ENCODE measurements at regions not wholly inside any gene's neighbourhood (a gene's known extent, or its start where the extent isn't known, plus 50 kb on each side); places are given as distances from the start of the nearest gene placed in this dataset.

DNA sequence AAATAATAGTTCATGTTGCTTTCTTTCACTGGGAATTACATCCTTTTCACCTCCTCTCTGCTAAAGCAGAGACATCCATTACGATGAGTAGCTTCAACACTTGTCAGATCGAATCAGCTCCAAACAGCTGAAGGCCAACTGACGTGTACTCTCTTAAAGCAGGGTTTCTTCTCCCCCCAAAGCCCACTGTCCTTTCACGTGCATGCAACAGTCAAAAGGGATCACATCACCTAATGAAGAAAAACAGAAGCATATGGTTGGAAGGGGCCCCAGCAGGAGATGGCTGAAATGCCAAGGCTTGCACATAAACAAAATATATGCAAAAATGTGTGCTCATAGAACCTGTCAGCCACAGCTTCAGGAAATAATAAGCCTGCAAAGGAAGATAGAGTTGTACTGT is 421.6 kb downstream of the ANXA1 start:
- no peak for DNase-seq
- Histone ChIP-seq H3K27ac (ENCODE audit: insufficient read depth, low read length, poor library complexity, severe bottlenecking) (no peak overlapping the region), H3K27me3 (replicated peaks; ENCODE audit: control insufficient read depth, insufficient read depth, low read length, poor library complexity, severe bottlenecking) (no peaks in the 10 kb centered on the region), H3K36me3 (ENCODE audit: control insufficient read depth, insufficient read depth, low read length) (no peaks in the 10 kb centered on the region), H3K4me3 (ENCODE audit: insufficient read depth, low read depth, low read length, poor library complexity, severe bottlenecking) (no peak overlapping the region), H3K9me3 (ENCODE audit: control insufficient read depth, low read length) (no peaks in the 10 kb centered on the region), H3K4me1 (ENCODE audit: control insufficient read depth, insufficient read depth, low read length, poor library complexity, severe bottlenecking) (no peaks in the 10 kb centered on the region)

DNA sequence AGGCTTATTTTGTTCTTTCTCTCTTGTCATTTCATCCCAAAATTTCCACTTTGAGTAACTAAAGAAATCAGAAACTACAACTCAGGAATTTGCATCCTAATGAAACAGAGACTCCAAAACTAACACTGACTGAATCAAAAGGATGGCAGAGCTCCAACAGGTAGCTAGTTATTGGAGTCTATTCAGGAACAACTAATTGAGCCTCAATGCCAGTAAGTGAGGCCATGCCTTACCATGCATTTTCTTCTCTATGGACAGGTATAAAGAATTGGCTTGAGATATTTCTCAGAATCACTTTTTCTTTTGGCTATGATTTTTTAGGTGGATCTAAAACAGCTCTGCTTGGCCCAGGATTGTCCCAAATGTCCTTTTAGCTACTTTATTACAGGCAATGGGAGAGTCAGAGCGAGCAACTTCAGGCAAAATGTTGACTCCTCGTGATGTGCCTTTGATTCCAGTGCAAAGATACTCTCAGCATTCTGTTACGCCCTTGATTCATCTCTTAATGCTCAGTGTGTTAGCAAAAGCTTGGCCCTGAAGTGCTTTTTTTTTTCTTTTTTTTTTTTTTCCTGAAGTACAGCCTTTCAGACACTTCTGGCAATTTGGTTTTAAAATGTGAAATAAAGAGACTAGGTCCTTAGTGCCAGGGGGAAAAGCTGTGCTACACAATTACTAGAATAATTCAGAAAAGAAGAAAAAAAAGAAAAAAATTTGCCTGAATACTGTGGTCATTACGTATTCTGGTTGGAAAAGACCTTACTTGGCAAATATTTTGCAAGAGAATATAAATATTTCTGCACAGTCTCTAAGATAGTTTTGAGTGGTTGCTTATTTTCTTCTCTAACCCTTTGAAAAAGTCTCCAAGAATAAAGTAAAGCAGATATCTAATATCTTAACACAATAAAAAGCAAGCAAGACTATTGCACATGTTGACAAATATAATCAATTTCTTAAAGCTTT is 423.7 kb downstream of the ANXA1 start:
- H3K27ac ChIP-seq (ENCODE audit: insufficient read depth, low read length, poor library complexity, severe bottlenecking) = no peak overlapping the region
- no peaks in the 10 kb centered on the region for H3K36me3 ChIP-seq (ENCODE audit: control insufficient read depth, insufficient read depth, low read length)
- H3K9me3 ChIP-seq (ENCODE audit: control insufficient read depth, low read length) = no peaks in the 10 kb centered on the region
- no peaks in the 10 kb centered on the region for H3K4me1 ChIP-seq (ENCODE audit: control insufficient read depth, insufficient read depth, low read length, poor library complexity, severe bottlenecking)
- no peaks in the 10 kb centered on the region for H3K27me3 ChIP-seq (replicated peaks; ENCODE audit: control insufficient read depth, insufficient read depth, low read length, poor library complexity, severe bottlenecking)
- no peak for DNase-seq
- no peak overlapping the region for H3K4me3 ChIP-seq (ENCODE audit: insufficient read depth, low read depth, low read length, poor library complexity, severe bottlenecking)

DNA sequence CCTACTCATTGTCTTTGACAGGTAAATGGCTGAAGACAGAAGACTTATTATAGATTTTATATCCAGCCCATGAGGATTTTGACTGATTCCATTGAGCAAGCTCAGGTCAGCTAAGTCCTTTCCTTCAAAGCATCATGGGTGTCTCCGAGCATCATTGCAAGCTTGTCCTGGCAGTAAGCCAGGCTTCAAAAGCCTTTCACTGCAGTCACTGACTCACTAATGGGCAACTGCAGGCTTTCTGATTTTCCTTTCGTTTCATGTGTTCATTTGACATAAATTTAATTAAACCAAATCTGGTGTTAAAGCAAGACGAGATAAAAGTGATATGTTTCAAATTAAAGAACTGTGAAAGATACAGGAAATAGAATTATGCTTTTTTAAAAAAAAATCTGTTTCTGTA is 426.2 kb downstream of the ANXA1 start:
- H3K4me1 ChIP-seq (ENCODE audit: control insufficient read depth, insufficient read depth, low read length, poor library complexity, severe bottlenecking) = no peaks in the 10 kb centered on the region
- DNase-seq = no peak
- no peaks in the 10 kb centered on the region for H3K9me3 ChIP-seq (ENCODE audit: control insufficient read depth, low read length)
- no peaks in the 10 kb centered on the region for H3K27me3 ChIP-seq (replicated peaks; ENCODE audit: control insufficient read depth, insufficient read depth, low read length, poor library complexity, severe bottlenecking)
- H3K4me3 ChIP-seq (ENCODE audit: insufficient read depth, low read depth, low read length, poor library complexity, severe bottlenecking) = no peak overlapping the region
- no peaks in the 10 kb centered on the region for H3K36me3 ChIP-seq (ENCODE audit: control insufficient read depth, insufficient read depth, low read length)
- H3K27ac ChIP-seq (ENCODE audit: insufficient read depth, low read length, poor library complexity, severe bottlenecking) = no peak overlapping the region

DNA sequence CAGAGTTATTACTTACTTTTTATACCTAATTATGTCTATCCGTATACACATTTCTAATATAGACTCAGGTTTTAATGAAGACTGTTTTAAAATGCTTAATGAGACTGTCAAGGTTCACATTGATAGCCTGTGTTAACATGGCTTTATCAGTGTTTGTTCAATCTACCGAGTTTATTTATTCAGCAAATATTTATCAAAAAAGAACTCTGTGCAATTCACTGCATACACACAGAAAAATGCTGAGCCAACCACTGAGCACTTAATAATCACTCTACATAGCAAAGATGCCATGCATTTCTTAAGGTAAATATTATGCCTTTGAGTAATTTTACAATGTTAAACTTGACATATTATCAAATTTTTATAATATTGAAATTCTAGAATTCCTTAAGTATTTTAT is 428.2 kb downstream of the ANXA1 start:
- DNase-seq = no peak
- Histone ChIP-seq H3K4me3 (ENCODE audit: insufficient read depth, low read depth, low read length, poor library complexity, severe bottlenecking) (no peak overlapping the region), H3K4me1 (ENCODE audit: control insufficient read depth, insufficient read depth, low read length, poor library complexity, severe bottlenecking) (no peaks in the 10 kb centered on the region), H3K27me3 (replicated peaks; ENCODE audit: control insufficient read depth, insufficient read depth, low read length, poor library complexity, severe bottlenecking) (no peaks in the 10 kb centered on the region), H3K27ac (ENCODE audit: insufficient read depth, low read length, poor library complexity, severe bottlenecking) (no peak overlapping the region), H3K36me3 (ENCODE audit: control insufficient read depth, insufficient read depth, low read length) (no peaks in the 10 kb centered on the region), H3K9me3 (ENCODE audit: control insufficient read depth, low read length) (no peaks in the 10 kb centered on the region)

- Histone ChIP-seq H3K36me3 (ENCODE audit: control insufficient read depth, insufficient read depth, low read length) (no peaks in the 10 kb centered on the region), H3K4me1 (ENCODE audit: control insufficient read depth, insufficient read depth, low read length, poor library complexity, severe bottlenecking) (no peaks in the 10 kb centered on the region), H3K9me3 (ENCODE audit: control insufficient read depth, low read length) (no peaks in the 10 kb centered on the region), H3K27ac (ENCODE audit: insufficient read depth, low read length, poor library complexity, severe bottlenecking) (no peak overlapping the region), H3K27me3 (replicated peaks; ENCODE audit: control insufficient read depth, insufficient read depth, low read length, poor library complexity, severe bottlenecking) (no peaks in the 10 kb centered on the region), H3K4me3 (ENCODE audit: insufficient read depth, low read depth, low read length, poor library complexity, severe bottlenecking) (no peak overlapping the region)
- DNase-seq = no peak
Measured at GRCh38 chr9:73583576-73583975, 431.9 kb downstream of the ANXA1 start.

DNA sequence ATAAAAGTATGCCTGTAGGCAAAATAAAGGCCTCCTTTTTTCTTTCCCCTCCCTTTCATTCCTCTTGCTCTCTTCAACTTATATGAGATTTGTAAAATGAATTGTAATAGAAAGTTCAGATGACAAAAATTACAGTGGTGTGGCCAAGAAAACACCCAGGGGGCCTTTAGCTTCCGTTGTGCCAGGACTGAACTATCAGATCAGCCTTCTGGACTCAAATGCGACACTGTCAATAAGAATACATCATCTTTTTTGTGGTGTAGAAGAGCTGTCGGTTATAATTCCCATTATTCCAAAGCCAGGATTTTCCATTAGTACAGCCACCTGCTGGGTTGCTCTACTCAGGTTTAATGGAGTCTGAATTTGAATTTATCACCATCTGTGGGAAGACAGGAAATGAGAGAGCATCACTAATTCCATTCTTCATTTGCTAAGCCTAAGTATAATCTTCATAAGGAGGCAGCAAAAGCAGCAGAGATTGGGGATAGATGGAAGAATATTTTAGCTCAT is 443.4 kb downstream of the ANXA1 start:
- no peaks in the 10 kb centered on the region for H3K36me3 ChIP-seq (ENCODE audit: control insufficient read depth, insufficient read depth, low read length)
- H3K27ac ChIP-seq (ENCODE audit: insufficient read depth, low read length, poor library complexity, severe bottlenecking) = no peak overlapping the region
- H3K4me3 ChIP-seq (ENCODE audit: insufficient read depth, low read depth, low read length, poor library complexity, severe bottlenecking) = no peak overlapping the region
- H3K27me3 ChIP-seq (replicated peaks; ENCODE audit: control insufficient read depth, insufficient read depth, low read length, poor library complexity, severe bottlenecking) = no peaks in the 10 kb centered on the region
- DNase-seq = no peak
- no peaks in the 10 kb centered on the region for H3K4me1 ChIP-seq (ENCODE audit: control insufficient read depth, insufficient read depth, low read length, poor library complexity, severe bottlenecking)
- H3K9me3 ChIP-seq (ENCODE audit: control insufficient read depth, low read length) = no peaks in the 10 kb centered on the region

- Histone ChIP-seq H3K27ac (ENCODE audit: insufficient read depth, low read length, poor library complexity, severe bottlenecking) (no peak overlapping the region), H3K4me1 (ENCODE audit: control insufficient read depth, insufficient read depth, low read length, poor library complexity, severe bottlenecking) (no peaks in the 10 kb centered on the region), H3K27me3 (replicated peaks; ENCODE audit: control insufficient read depth, insufficient read depth, low read length, poor library complexity, severe bottlenecking) (no peaks in the 10 kb centered on the region), H3K9me3 (ENCODE audit: control insufficient read depth, low read length) (no peaks in the 10 kb centered on the region), H3K4me3 (ENCODE audit: insufficient read depth, low read depth, low read length, poor library complexity, severe bottlenecking) (no peak overlapping the region), H3K36me3 (ENCODE audit: control insufficient read depth, insufficient read depth, low read length) (no peaks in the 10 kb centered on the region)
- DNase-seq = no peak
Measured at GRCh38 chr9:73596321-73596720, 444.7 kb downstream of the ANXA1 start.

GRCh38 chr9:73597039-73597438 is 445.4 kb downstream of the ANXA1 start:
- no peaks in the 10 kb centered on the region for H3K9me3 ChIP-seq (ENCODE audit: control insufficient read depth, low read length)
- H3K27me3 ChIP-seq (replicated peaks; ENCODE audit: control insufficient read depth, insufficient read depth, low read length, poor library complexity, severe bottlenecking) = no peaks in the 10 kb centered on the region
- DNase-seq = no peak
- H3K27ac ChIP-seq (ENCODE audit: insufficient read depth, low read length, poor library complexity, severe bottlenecking) = no peak overlapping the region
- H3K4me1 ChIP-seq (ENCODE audit: control insufficient read depth, insufficient read depth, low read length, poor library complexity, severe bottlenecking) = no peaks in the 10 kb centered on the region
- H3K4me3 ChIP-seq (ENCODE audit: insufficient read depth, low read depth, low read length, poor library complexity, severe bottlenecking) = no peak overlapping the region
- H3K36me3 ChIP-seq (ENCODE audit: control insufficient read depth, insufficient read depth, low read length) = no peaks in the 10 kb centered on the region

GRCh38 chr9:73597771-73598170 is 446.1 kb downstream of the ANXA1 start:
- Histone ChIP-seq H3K9me3 (ENCODE audit: control insufficient read depth, low read length) (no peaks in the 10 kb centered on the region), H3K4me3 (ENCODE audit: insufficient read depth, low read depth, low read length, poor library complexity, severe bottlenecking) (no peak overlapping the region), H3K36me3 (ENCODE audit: control insufficient read depth, insufficient read depth, low read length) (no peaks in the 10 kb centered on the region), H3K4me1 (ENCODE audit: control insufficient read depth, insufficient read depth, low read length, poor library complexity, severe bottlenecking) (no peaks in the 10 kb centered on the region), H3K27ac (ENCODE audit: insufficient read depth, low read length, poor library complexity, severe bottlenecking) (no peak overlapping the region), H3K27me3 (replicated peaks; ENCODE audit: control insufficient read depth, insufficient read depth, low read length, poor library complexity, severe bottlenecking) (no peaks in the 10 kb centered on the region)
- DNase-seq = no peak

- Histone ChIP-seq H3K4me1 (ENCODE audit: control insufficient read depth, insufficient read depth, low read length, poor library complexity, severe bottlenecking) (no peaks in the 10 kb centered on the region), H3K36me3 (ENCODE audit: control insufficient read depth, insufficient read depth, low read length) (no peaks in the 10 kb centered on the region), H3K27me3 (replicated peaks; ENCODE audit: control insufficient read depth, insufficient read depth, low read length, poor library complexity, severe bottlenecking) (no peaks in the 10 kb centered on the region), H3K9me3 (ENCODE audit: control insufficient read depth, low read length) (no peaks in the 10 kb centered on the region), H3K27ac (ENCODE audit: insufficient read depth, low read length, poor library complexity, severe bottlenecking) (no peak overlapping the region), H3K4me3 (ENCODE audit: insufficient read depth, low read depth, low read length, poor library complexity, severe bottlenecking) (no peak overlapping the region)
- DNase-seq = no peak
Measured at GRCh38 chr9:73609381-73609780, 457.7 kb downstream of the ANXA1 start.

Measured in effector memory CD4-positive, alpha-beta T cell (primary cell).